ENCODE measurements at regions not wholly inside any gene's neighbourhood (a gene's known extent, or its start where the extent isn't known, plus 50 kb on each side); places are given as distances from the start of the nearest gene placed in this dataset.

DNA sequence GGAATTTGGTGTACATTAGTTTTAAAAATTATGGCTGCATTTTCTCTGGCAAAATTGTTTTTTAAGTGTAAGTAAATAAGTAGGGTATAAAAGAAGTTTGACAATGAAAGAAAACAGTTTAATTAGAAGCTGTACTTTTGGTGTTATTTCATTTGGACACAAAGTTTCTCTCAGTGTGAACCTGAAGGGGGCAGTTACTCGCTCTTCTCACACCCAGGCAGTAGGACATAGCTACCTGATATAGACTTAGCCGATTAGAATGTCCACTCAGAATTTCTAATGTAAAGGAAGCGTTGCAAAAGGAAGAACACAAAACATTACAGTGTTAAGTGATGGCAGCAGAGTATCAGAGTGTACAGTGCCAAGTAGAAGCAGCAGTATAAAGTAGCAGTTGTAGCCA lies 311.9 kb upstream of the TECRL start:
- Histone ChIP-seq H3K9me3 (no peaks in the 10 kb centered on the region), H3K4me3 (replicated peaks in 1 of 3) (no peak overlapping the region), H3K4me1 (no peaks in the 10 kb centered on the region), H3K36me3 (no peaks in the 10 kb centered on the region), H3K27me3 (no peaks in the 10 kb centered on the region), H3K27ac (no peak overlapping the region)
- WGBS, 2 donors, result 82 to 84% methylated on average over 3 of the region's 3 CpGs
- no peak for DNase-seq
- no peak for TF ChIP-seq POLR2A (IDR thresholded peaks at IDR 0.05)
- TF ChIP-seq, protein P1, sequence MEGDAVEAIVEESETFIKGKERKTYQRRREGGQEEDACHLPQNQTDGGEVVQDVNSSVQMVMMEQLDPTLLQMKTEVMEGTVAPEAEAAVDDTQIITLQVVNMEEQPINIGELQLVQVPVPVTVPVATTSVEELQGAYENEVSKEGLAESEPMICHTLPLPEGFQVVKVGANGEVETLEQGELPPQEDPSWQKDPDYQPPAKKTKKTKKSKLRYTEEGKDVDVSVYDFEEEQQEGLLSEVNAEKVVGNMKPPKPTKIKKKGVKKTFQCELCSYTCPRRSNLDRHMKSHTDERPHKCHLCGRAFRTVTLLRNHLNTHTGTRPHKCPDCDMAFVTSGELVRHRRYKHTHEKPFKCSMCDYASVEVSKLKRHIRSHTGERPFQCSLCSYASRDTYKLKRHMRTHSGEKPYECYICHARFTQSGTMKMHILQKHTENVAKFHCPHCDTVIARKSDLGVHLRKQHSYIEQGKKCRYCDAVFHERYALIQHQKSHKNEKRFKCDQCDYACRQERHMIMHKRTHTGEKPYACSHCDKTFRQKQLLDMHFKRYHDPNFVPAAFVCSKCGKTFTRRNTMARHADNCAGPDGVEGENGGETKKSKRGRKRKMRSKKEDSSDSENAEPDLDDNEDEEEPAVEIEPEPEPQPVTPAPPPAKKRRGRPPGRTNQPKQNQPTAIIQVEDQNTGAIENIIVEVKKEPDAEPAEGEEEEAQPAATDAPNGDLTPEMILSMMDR (IDR thresholded peaks at IDR 0.05), result no peak
- intact Hi-C loops (cut with DNase I), result no loop called here

DNA sequence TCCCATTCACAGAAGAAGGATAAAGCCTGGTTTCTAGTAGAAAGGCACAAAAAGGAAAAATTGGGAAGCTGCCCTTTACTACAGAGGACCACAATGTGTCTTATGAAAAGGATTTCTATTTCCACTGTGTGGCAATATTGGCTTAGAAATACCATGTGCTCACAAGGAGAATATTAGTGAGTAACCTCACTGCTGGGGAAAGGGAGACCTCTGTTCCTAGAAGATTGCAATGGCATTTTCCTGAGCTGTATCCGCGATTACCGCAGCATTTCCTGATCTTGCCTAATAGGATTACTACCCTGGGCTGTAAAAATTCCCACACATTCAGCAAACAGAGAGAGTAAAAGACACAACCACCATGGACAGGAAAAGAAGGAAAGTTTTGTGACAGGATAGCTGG lies 308.8 kb upstream of the TECRL start:
- TF ChIP-seq, protein P1 (IDR thresholded peaks at IDR 0.05), result no peak
- no peak for TF ChIP-seq POLR2A (IDR thresholded peaks at IDR 0.05)
- H3K9me3 ChIP-seq, result no peaks in the 10 kb centered on the region
- H3K36me3 ChIP-seq, result no peaks in the 10 kb centered on the region
- H3K27me3 ChIP-seq, result no peaks in the 10 kb centered on the region
- no peak overlapping the region for H3K27ac ChIP-seq
- H3K4me3 ChIP-seq (replicated peaks in 1 of 3), result no peak overlapping the region
- WGBS, 2 donors, result 84 to 90% methylated on average over 3 of the region's 3 CpGs
- H3K4me1 ChIP-seq, result no peaks in the 10 kb centered on the region
- no peak for DNase-seq
- intact Hi-C loops (cut with DNase I), result no loop called here

DNA sequence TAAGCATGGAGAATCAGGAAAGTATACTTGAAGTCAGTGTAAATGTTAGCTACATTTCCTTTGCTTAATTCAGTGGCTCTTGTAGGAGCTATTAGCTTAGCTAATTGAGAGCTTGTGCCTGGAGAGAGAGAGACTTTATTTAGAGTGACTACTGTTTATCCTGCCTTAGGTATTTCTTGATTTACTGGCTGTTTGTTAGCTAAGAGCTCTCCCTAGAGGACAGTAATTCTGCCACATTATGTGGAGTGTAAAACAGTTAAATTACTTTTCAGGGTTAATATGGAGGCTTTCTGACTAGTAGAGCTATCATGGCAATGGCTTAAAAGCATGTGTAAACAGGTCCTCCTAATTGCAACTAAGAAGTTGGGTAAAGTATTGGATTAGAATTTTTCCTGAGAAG lies 306.5 kb upstream of the TECRL start:
- Histone ChIP-seq H3K4me3 (replicated peaks in 1 of 3) (no peak overlapping the region), H3K27me3 (no peaks in the 10 kb centered on the region), H3K36me3 (no peaks in the 10 kb centered on the region), H3K27ac (no peak overlapping the region), H3K4me1 (no peaks in the 10 kb centered on the region), H3K9me3 (no peaks in the 10 kb centered on the region)
- no peak for TF ChIP-seq POLR2A (IDR thresholded peaks at IDR 0.05)
- TF ChIP-seq, protein P1 (IDR thresholded peaks at IDR 0.05), result no peak
- no peak for DNase-seq
- intact Hi-C loops (cut with DNase I), result no loop called here

DNA sequence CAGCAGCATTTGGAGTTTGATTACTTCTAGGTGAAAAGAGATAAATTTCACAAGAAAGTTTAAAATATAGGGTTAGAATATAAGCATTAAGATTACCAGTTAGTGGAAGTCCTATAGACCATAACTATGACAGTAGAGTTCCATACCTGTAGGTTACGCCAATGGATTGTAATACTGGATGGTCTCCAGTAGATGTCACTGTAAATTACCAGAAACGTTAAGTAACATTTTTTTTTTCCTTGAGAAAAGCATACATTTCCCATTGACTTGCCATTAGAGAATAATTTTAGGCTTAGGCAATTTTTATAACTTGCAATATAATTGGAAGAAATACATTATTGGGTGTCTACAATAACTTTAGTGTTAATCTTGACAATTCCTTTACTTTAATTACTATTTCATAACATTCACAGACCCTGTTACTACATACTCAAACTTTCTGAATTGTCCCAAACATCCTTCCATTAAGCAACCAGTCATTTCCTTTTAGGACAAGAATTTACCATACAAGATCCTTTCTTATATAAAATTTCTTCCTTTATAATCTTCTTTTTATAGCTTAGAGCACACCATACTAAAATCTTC lies 304.1 kb upstream of the TECRL start:
- intact Hi-C loops (cut with DNase I), result no loop called here

DNA sequence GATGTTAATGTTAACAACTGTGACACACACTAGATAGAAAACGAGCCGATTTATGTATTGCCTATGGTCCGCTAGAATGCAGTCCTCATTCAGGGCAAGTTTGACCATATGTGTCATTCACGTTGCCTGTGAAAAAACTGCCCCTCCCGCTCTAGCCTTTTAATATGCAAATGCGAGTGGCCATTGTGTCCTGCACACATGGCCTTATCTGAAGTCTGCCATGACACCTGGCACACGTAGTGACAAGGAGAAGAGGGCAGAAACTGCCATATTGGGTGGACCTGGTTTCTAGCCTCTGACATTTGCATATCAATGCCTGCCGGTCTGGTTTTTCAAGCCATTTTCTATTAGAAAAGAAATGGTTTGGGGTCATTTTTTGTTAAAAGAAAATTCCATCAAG lies 303.3 kb upstream of the TECRL start:
- WGBS, 2 donors, result 78 to 81% methylated on average over 8 of the region's 8 CpGs
- H3K4me1 ChIP-seq, result no peaks in the 10 kb centered on the region
- no peaks in the 10 kb centered on the region for H3K36me3 ChIP-seq
- no peak overlapping the region for H3K4me3 ChIP-seq (replicated peaks in 1 of 3)
- H3K9me3 ChIP-seq, result no peaks in the 10 kb centered on the region
- no peak for TF ChIP-seq POLR2A (IDR thresholded peaks at IDR 0.05)
- TF ChIP-seq, protein P1 (IDR thresholded peaks at IDR 0.05), result no peak
- intact Hi-C loops (cut with DNase I), result no loop called here
- H3K27me3 ChIP-seq, result no peaks in the 10 kb centered on the region
- DNase-seq, result no peak
- H3K27ac ChIP-seq, result no peak overlapping the region

More for the DNA sequence above, 304.1 kb upstream of the TECRL start:
- no peaks in the 10 kb centered on the region for H3K4me1 ChIP-seq
- H3K27me3 ChIP-seq, result no peaks in the 10 kb centered on the region
- no peaks in the 10 kb centered on the region for H3K9me3 ChIP-seq
- TF ChIP-seq POLR2A (IDR thresholded peaks at IDR 0.05), result no peak
- TF ChIP-seq, protein P1 (IDR thresholded peaks at IDR 0.05), result peak in 2 of 6 experiments; percentile 11 to 50
- DNase-seq, result no peak
- H3K4me3 ChIP-seq (replicated peaks in 1 of 3), result no peak overlapping the region
- no peaks in the 10 kb centered on the region for H3K36me3 ChIP-seq
- 3% methylated on average over 2 of the region's 2 CpGs for WGBS, 2 donors
- H3K27ac ChIP-seq, result no peak overlapping the region
